ENCODE measurements at regions not wholly inside any gene's neighbourhood (a gene's known extent, or its start where the extent isn't known, plus 50 kb on each side); places are given as distances from the start of the nearest gene placed in this dataset.

- Histone ChIP-seq H3K4me3 (ENCODE audit: low read length) (no peak overlapping the region), H3K36me3 (ENCODE audit: control insufficient read depth, insufficient read depth, low read length) (no peaks in the 10 kb centered on the region), H3K9me3 (ENCODE audit: control insufficient read depth, low read length) (peaks cover 15% of the 10 kb centered on the region), H3K27ac (ENCODE audit: low read depth, low read length) (no peak overlapping the region), H3K9ac (ENCODE audit: extremely low read depth, low read length, poor library complexity, severe bottlenecking) (no peak overlapping the region), H3K27me3 (ENCODE audit: control insufficient read depth, insufficient read depth, low read length, poor library complexity, severe bottlenecking) (no peaks in the 10 kb centered on the region), H3K4me1 (ENCODE audit: control insufficient read depth, insufficient read depth, low read length) (peaks cover 3% of the 10 kb centered on the region)
- Mint-ChIP-seq H3K4me3 (no peak overlapping the region), H3K27me3 (ENCODE audit: insufficient read depth) (peaks cover 23% of the 10 kb centered on the region), H3K4me1 (peaks cover 6% of the 10 kb centered on the region), H3K27ac (no peak overlapping the region), H3K36me3 (ENCODE audit: low read depth) (no peaks in the 10 kb centered on the region), H3K9me3 (peaks cover 9% of the 10 kb centered on the region)
- TF ChIP-seq, protein P1, sequence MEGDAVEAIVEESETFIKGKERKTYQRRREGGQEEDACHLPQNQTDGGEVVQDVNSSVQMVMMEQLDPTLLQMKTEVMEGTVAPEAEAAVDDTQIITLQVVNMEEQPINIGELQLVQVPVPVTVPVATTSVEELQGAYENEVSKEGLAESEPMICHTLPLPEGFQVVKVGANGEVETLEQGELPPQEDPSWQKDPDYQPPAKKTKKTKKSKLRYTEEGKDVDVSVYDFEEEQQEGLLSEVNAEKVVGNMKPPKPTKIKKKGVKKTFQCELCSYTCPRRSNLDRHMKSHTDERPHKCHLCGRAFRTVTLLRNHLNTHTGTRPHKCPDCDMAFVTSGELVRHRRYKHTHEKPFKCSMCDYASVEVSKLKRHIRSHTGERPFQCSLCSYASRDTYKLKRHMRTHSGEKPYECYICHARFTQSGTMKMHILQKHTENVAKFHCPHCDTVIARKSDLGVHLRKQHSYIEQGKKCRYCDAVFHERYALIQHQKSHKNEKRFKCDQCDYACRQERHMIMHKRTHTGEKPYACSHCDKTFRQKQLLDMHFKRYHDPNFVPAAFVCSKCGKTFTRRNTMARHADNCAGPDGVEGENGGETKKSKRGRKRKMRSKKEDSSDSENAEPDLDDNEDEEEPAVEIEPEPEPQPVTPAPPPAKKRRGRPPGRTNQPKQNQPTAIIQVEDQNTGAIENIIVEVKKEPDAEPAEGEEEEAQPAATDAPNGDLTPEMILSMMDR (conservative IDR thresholded peaks at IDR 0.05): no peak
- no peak for DNase-seq
Observed at GRCh38 chr5:91283899-91284298, 99.2 kb downstream of the ARRDC3 start.

GRCh38 chr5:91283326-91283725 is 99.8 kb downstream of the ARRDC3 start:
- no peak for DNase-seq
- peaks cover 6% of the 10 kb centered on the region for H3K4me1 Mint-ChIP-seq
- peaks cover 23% of the 10 kb centered on the region for H3K27me3 Mint-ChIP-seq (ENCODE audit: insufficient read depth)
- no peak overlapping the region for H3K4me3 Mint-ChIP-seq
- no peak overlapping the region for H3K9ac ChIP-seq (ENCODE audit: extremely low read depth, low read length, poor library complexity, severe bottlenecking)
- no peaks in the 10 kb centered on the region for H3K36me3 Mint-ChIP-seq (ENCODE audit: low read depth)
- no peaks in the 10 kb centered on the region for H3K27me3 ChIP-seq (ENCODE audit: control insufficient read depth, insufficient read depth, low read length, poor library complexity, severe bottlenecking)
- H3K36me3 ChIP-seq (ENCODE audit: control insufficient read depth, insufficient read depth, low read length): no peaks in the 10 kb centered on the region
- 79 to 97% methylated on average over 4 of the region's 4 CpGs for WGBS, 2 experiments (ENCODE audit: insufficient coverage in 1 of 2, insufficient read length in 1 of 2)
- peaks cover 3% of the 10 kb centered on the region for H3K4me1 ChIP-seq (ENCODE audit: control insufficient read depth, insufficient read depth, low read length)
- no peak overlapping the region for H3K27ac ChIP-seq (ENCODE audit: low read depth, low read length)
- H3K9me3 ChIP-seq (ENCODE audit: control insufficient read depth, low read length): peaks cover 15% of the 10 kb centered on the region
- H3K27ac Mint-ChIP-seq: no peak overlapping the region
- peaks cover 9% of the 10 kb centered on the region for H3K9me3 Mint-ChIP-seq
- H3K4me3 ChIP-seq (ENCODE audit: low read length): no peak overlapping the region
- TF ChIP-seq, protein P1 (conservative IDR thresholded peaks at IDR 0.05): no peak

DNA sequence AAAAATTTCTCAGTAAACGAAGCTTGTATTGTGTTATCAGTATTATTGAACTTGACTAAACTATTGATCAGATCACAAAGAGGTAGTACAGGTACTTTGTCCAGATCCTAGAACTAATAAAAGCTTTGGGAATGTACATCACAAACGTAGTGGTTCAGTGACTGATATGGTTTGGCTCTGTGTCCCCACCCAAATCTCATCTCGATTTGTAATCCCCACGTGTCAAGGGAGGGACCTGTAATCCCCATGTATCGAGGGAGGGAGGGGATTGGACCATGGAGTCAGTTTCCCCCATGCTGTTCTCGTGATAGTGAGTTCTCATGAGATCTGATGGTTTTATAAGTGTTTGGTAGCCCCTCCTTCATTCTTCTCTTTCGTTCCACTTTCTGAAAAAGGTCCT is 100.9 kb downstream of the ARRDC3 start:
- Mint-ChIP-seq H3K9me3 (peaks cover 9% of the 10 kb centered on the region), H3K27ac (no peak overlapping the region), H3K27me3 (ENCODE audit: insufficient read depth) (peaks cover 23% of the 10 kb centered on the region), H3K36me3 (ENCODE audit: low read depth) (no peaks in the 10 kb centered on the region), H3K4me1 (peaks cover 6% of the 10 kb centered on the region), H3K4me3 (no peak overlapping the region)
- H3K27me3 ChIP-seq (ENCODE audit: control insufficient read depth, insufficient read depth, low read length, poor library complexity, severe bottlenecking): no peaks in the 10 kb centered on the region
- no peak for DNase-seq
- 94 to 100% methylated on average over 4 to 7 of the region's 7 CpGs for WGBS, 2 experiments (ENCODE audit: insufficient coverage in 1 of 2, insufficient read length in 1 of 2)
- TF ChIP-seq, protein P1 (conservative IDR thresholded peaks at IDR 0.05): no peak
- peaks cover 3% of the 10 kb centered on the region for H3K4me1 ChIP-seq (ENCODE audit: control insufficient read depth, insufficient read depth, low read length)
- no peak overlapping the region for H3K27ac ChIP-seq (ENCODE audit: low read depth, low read length)
- H3K9me3 ChIP-seq (ENCODE audit: control insufficient read depth, low read length): peaks cover 15% of the 10 kb centered on the region
- no peak overlapping the region for H3K9ac ChIP-seq (ENCODE audit: extremely low read depth, low read length, poor library complexity, severe bottlenecking)
- no peaks in the 10 kb centered on the region for H3K36me3 ChIP-seq (ENCODE audit: control insufficient read depth, insufficient read depth, low read length)
- no peak overlapping the region for H3K4me3 ChIP-seq (ENCODE audit: low read length)

Data from endodermal cell (in vitro differentiated cells).